PFSK-1 (cell line): ENCODE measurements at regions not wholly inside any gene's neighbourhood (a gene's known extent, or its start where the extent isn't known, plus 50 kb on each side); places are given as distances from the start of the nearest gene placed in this dataset.

ENCODE experiments used
- FOXP2 ChIP-seq: optimal IDR thresholded peaks from 2 replicates; pipeline ENCODE3; 2011; ENCODE audit warnings: borderline replicate concordance, control low read depth, inconsistent platforms; ENCODE audit not compliant: insufficient read depth; ENCODE audit errors: extremely low read length, extremely low read depth
- POLR2AphosphoS5 ChIP-seq: IDR thresholded peaks from 2 replicates; pipeline ENCODE4 v1.6.1; 2012; ENCODE audit warnings: low read depth, mild to moderate bottlenecking, control low read depth, low read length, moderate library complexity
- REST ChIP-seq, 2 experiments: IDR thresholded peaks; 2 replicates each; pipeline versions ENCODE4 v1.6.1 to v1.8.0; 2011 to 2012; ENCODE audit warnings: low read depth in 2 of 2, low read length in 2 of 2, control low read depth in 1 of 2, inconsistent platforms in 1 of 2, mild to moderate bottlenecking in 1 of 2, moderate library complexity in 1 of 2; ENCODE audit not compliant: insufficient read depth in 1 of 2
- SIN3A ChIP-seq: IDR thresholded peaks from 2 replicates; pipeline ENCODE4 v1.6.1; 2012; ENCODE audit warnings: mild to moderate bottlenecking, low read length, moderate library complexity, borderline replicate concordance; ENCODE audit not compliant: insufficient read depth
- TAF1 ChIP-seq: IDR thresholded peaks from 2 replicates; pipeline ENCODE4 v1.6.1; 2012; ENCODE audit warnings: low read length, control low read depth, borderline replicate concordance; ENCODE audit not compliant: insufficient read depth

- no peak for TF ChIP-seq REST (IDR thresholded peaks at IDR 0.05; ENCODE audit: insufficient read depth in 1 of 2, low read depth in 2 of 2, low read length in 2 of 2)
- no peak for TF ChIP-seq FOXP2
- TF ChIP-seq TAF1, result no peak
- TF ChIP-seq SIN3A, result no peak
- TF ChIP-seq POLR2AphosphoS5, result no peak
These were observed 318.5 kb downstream of the CDK5RAP2 start for GRCh38 chr9:120261419-120261818.

- TF ChIP-seq FOXP2, result no peak
- no peak for TF ChIP-seq POLR2AphosphoS5
- TF ChIP-seq SIN3A, result no peak
- TF ChIP-seq TAF1, result no peak
- TF ChIP-seq REST (IDR thresholded peaks at IDR 0.05; ENCODE audit: insufficient read depth in 1 of 2, low read depth in 2 of 2, low read length in 2 of 2), result no peak
These were observed 320.9 kb downstream of the CDK5RAP2 start for GRCh38 chr9:120259100-120259499.

GRCh38 chr9:120258096-120258495 lies 321.9 kb downstream of the CDK5RAP2 start:
- no peak for TF ChIP-seq FOXP2
- no peak for TF ChIP-seq REST (IDR thresholded peaks at IDR 0.05; ENCODE audit: insufficient read depth in 1 of 2, low read depth in 2 of 2, low read length in 2 of 2)
- no peak for TF ChIP-seq TAF1
- no peak for TF ChIP-seq SIN3A
- no peak for TF ChIP-seq POLR2AphosphoS5

GRCh38 chr9:120257483-120257882 lies 322.5 kb downstream of the CDK5RAP2 start:
- no peak for TF ChIP-seq SIN3A
- TF ChIP-seq TAF1, result no peak
- no peak for TF ChIP-seq POLR2AphosphoS5
- no peak for TF ChIP-seq REST (IDR thresholded peaks at IDR 0.05; ENCODE audit: insufficient read depth in 1 of 2, low read depth in 2 of 2, low read length in 2 of 2)
- no peak for TF ChIP-seq FOXP2

GRCh38 chr9:120256146-120256545 lies 323.8 kb downstream of the CDK5RAP2 start:
- no peak for TF ChIP-seq SIN3A
